ENCODE measurements at regions not wholly inside any gene's neighbourhood (a gene's known extent, or its start where the extent isn't known, plus 50 kb on each side); places are given as distances from the start of the nearest gene placed in this dataset.
"Not testable (repeated sequence)": the region's sequence is repeated elsewhere in the genome, so short reads cannot be mapped to it uniquely, and the experiment has no call there.

- H3K36me3 ChIP-seq (ENCODE audit: control insufficient read depth, insufficient read depth, low read length), result no peaks in the 10 kb centered on the region
- no peak overlapping the region for H3K27ac ChIP-seq (ENCODE audit: low read depth, low read length, severe bottlenecking)
- 92 to 100% methylated on average over 1 of the region's 1 CpG for WGBS, 2 experiments (ENCODE audit: insufficient coverage in 2 of 2)
- H3K4me1 ChIP-seq (ENCODE audit: control insufficient read depth, insufficient read depth, low read length, poor library complexity, severe bottlenecking), result peaks cover 16% of the 10 kb centered on the region
- no peak overlapping the region for H3K4me3 ChIP-seq (ENCODE audit: extremely low read depth, insufficient read depth, low read length, poor library complexity, severe bottlenecking)
- H3K9me3 ChIP-seq (ENCODE audit: control insufficient read depth, low read length), result no peaks in the 10 kb centered on the region
These were observed 210.7 kb downstream of the HINT1 start for GRCh38 chr5:130954336-130954735.

GRCh38 chr5:130939059-130939458, 226.0 kb downstream of the HINT1 start:
- Histone ChIP-seq H3K36me3 (ENCODE audit: control insufficient read depth, insufficient read depth, low read length) (no peaks in the 10 kb centered on the region), H3K27ac (ENCODE audit: low read depth, low read length, severe bottlenecking) (no peak overlapping the region), H3K4me3 (ENCODE audit: extremely low read depth, insufficient read depth, low read length, poor library complexity, severe bottlenecking) (no peak overlapping the region), H3K9me3 (ENCODE audit: control insufficient read depth, low read length) (no peaks in the 10 kb centered on the region), H3K4me1 (ENCODE audit: control insufficient read depth, insufficient read depth, low read length, poor library complexity, severe bottlenecking) (no peaks in the 10 kb centered on the region)
- WGBS, 2 experiments (ENCODE audit: insufficient coverage in 2 of 2), result 100% methylated on average over 1 of the region's 3 CpGs

DNA sequence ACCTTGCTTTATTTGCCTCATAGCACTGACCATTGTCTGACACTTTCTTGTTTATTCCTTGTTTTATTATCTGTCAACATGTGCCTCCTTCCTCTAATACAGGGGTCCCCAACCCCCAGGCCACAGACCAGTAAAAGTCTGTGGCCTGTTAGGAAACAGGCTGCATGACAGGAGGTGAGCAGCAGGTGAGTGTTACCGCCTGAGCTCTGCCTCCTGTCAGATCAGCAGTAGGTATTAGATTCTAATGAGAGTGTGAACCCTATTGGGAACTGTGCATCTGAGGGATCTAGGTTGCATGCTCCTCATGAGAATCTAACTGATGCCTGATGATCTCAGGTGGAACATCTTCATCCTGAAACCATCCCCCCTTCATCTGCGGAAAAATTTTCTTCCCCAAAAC, 228.0 kb downstream of the HINT1 start:
- H3K9me3 ChIP-seq (ENCODE audit: control insufficient read depth, low read length), result no peaks in the 10 kb centered on the region
- H3K27ac ChIP-seq (ENCODE audit: low read depth, low read length, severe bottlenecking), result no peak overlapping the region
- H3K36me3 ChIP-seq (ENCODE audit: control insufficient read depth, insufficient read depth, low read length), result no peaks in the 10 kb centered on the region
- no peak overlapping the region for H3K4me3 ChIP-seq (ENCODE audit: extremely low read depth, insufficient read depth, low read length, poor library complexity, severe bottlenecking)
- 100% methylated on average over 1 of the region's 2 CpGs; no CpG with 5 or more reads in 1 of the 2 experiments for WGBS, 2 experiments (ENCODE audit: insufficient coverage in 2 of 2)
- no peaks in the 10 kb centered on the region for H3K4me1 ChIP-seq (ENCODE audit: control insufficient read depth, insufficient read depth, low read length, poor library complexity, severe bottlenecking)

GRCh38 chr5:130923543-130924124, 241.4 kb downstream of the HINT1 start:
- 85 to 89% methylated on average over 1 to 2 of the region's 3 CpGs for WGBS, 2 experiments (ENCODE audit: insufficient coverage in 2 of 2)
- Histone ChIP-seq H3K36me3 (ENCODE audit: control insufficient read depth, insufficient read depth, low read length) (no peaks in the 10 kb centered on the region), H3K9me3 (ENCODE audit: control insufficient read depth, low read length) (no peaks in the 10 kb centered on the region), H3K27ac (ENCODE audit: low read depth, low read length, severe bottlenecking) (no peak overlapping the region), H3K4me3 (ENCODE audit: extremely low read depth, insufficient read depth, low read length, poor library complexity, severe bottlenecking) (no peak overlapping the region), H3K4me1 (ENCODE audit: control insufficient read depth, insufficient read depth, low read length, poor library complexity, severe bottlenecking) (no peaks in the 10 kb centered on the region)

DNA sequence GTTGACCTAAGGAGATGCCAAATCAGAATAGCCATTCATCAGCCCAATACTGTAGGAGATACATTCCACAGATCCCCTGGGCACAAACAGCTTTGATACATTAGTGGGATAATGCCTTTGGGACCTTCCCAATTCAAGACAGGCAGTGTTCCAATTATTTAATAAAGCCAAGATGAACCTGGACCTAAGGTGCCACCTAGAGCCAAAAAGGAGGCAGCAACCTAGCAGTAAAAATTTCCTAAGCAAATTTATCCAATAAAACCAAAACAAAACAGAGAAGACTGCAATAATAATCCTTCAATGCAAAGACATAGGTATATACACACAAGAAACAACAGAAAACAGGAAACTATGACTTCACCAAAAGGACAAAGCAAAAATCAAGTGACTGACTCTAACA, 253.0 kb downstream of the HINT1 start:
- H3K4me3 ChIP-seq (ENCODE audit: extremely low read depth, insufficient read depth, low read length, poor library complexity, severe bottlenecking), result no peak overlapping the region
- H3K27ac ChIP-seq (ENCODE audit: low read depth, low read length, severe bottlenecking), result no peak overlapping the region
- no peaks in the 10 kb centered on the region for H3K36me3 ChIP-seq (ENCODE audit: control insufficient read depth, insufficient read depth, low read length)
- H3K9me3 ChIP-seq (ENCODE audit: control insufficient read depth, low read length), result no peaks in the 10 kb centered on the region
- no peaks in the 10 kb centered on the region for H3K4me1 ChIP-seq (ENCODE audit: control insufficient read depth, insufficient read depth, low read length, poor library complexity, severe bottlenecking)

GRCh38 chr5:130908186-130908585, 256.9 kb downstream of the HINT1 start:
- H3K36me3 ChIP-seq (ENCODE audit: control insufficient read depth, insufficient read depth, low read length), result no peaks in the 10 kb centered on the region
- H3K9me3 ChIP-seq (ENCODE audit: control insufficient read depth, low read length), result no peaks in the 10 kb centered on the region
- no peak overlapping the region for H3K27ac ChIP-seq (ENCODE audit: low read depth, low read length, severe bottlenecking)
- no peak overlapping the region for H3K4me3 ChIP-seq (ENCODE audit: extremely low read depth, insufficient read depth, low read length, poor library complexity, severe bottlenecking)
- H3K4me1 ChIP-seq (ENCODE audit: control insufficient read depth, insufficient read depth, low read length, poor library complexity, severe bottlenecking), result no peaks in the 10 kb centered on the region
- WGBS, 2 experiments (ENCODE audit: insufficient coverage in 2 of 2), result no CpG with 5 or more reads among the region's 3 CpGs

GRCh38 chr5:130897537-130898195, 267.4 kb downstream of the HINT1 start:
- H3K4me1 ChIP-seq (ENCODE audit: control insufficient read depth, insufficient read depth, low read length, poor library complexity, severe bottlenecking); H3K27ac ChIP-seq (ENCODE audit: low read depth, low read length, severe bottlenecking); H3K9me3 ChIP-seq (ENCODE audit: control insufficient read depth, low read length); H3K36me3 ChIP-seq (ENCODE audit: control insufficient read depth, insufficient read depth, low read length); H3K4me3 ChIP-seq (ENCODE audit: extremely low read depth, insufficient read depth, low read length, poor library complexity, severe bottlenecking): not testable (repeated sequence)
- WGBS, 2 experiments (ENCODE audit: insufficient coverage in 2 of 2), result 80 to 82% methylated on average over 13 to 17 of the region's 24 CpGs

DNA sequence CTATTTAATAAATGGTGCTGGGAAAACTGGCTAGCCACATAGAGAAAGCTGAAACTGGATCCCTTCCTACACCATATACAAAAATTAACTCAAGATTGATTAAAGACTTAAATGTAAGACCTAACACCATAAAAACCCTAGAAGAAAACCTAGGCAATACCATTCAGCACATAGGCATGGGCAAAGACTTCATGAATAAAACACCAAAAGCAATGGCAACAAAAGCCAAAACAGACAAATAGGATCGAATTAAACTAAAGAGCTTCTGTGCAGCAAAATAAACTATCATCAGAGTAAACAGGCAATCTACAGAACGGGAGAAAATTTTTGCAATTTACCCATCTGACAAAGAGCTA, 267.9 kb downstream of the HINT1 start:
- whole genome bisulfite sequencing, 2 experiments (ENCODE audit: insufficient coverage in 2 of 2), result 100% methylated on average over 2 of the region's 2 CpGs
- H3K9me3 ChIP-seq (ENCODE audit: control insufficient read depth, low read length); H3K27ac ChIP-seq (ENCODE audit: low read depth, low read length, severe bottlenecking): not testable (repeated sequence)

DNA sequence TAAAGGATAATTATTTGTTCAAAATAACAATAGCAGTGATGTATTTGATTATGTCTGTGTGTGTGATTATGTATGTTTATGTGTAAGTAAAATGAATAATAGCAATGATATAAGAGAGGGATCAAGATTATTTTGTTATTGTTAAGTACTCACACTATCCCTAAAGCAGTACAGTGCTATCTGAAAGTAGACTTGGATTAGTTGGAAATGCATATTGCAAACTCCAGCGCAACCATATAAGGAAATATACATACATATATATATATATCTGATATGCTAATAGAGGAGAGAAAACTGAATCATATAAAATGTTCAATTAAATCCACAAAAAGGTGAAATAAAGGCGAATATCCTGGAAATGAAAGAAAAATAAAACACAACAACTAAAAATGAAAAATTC, 268.4 kb downstream of the HINT1 start:
- Histone ChIP-seq H3K36me3 (ENCODE audit: control insufficient read depth, insufficient read depth, low read length) (no peaks in the 10 kb centered on the region), H3K27ac (ENCODE audit: low read depth, low read length, severe bottlenecking) (no peak overlapping the region), H3K9me3 (ENCODE audit: control insufficient read depth, low read length) (no peaks in the 10 kb centered on the region), H3K4me3 (ENCODE audit: extremely low read depth, insufficient read depth, low read length, poor library complexity, severe bottlenecking) (no peak overlapping the region), H3K4me1 (ENCODE audit: control insufficient read depth, insufficient read depth, low read length, poor library complexity, severe bottlenecking) (no peaks in the 10 kb centered on the region)
- WGBS, 2 experiments (ENCODE audit: insufficient coverage in 2 of 2), result no CpG with 5 or more reads among the region's 2 CpGs

More for the DNA sequence above, 267.9 kb downstream of the HINT1 start:
- H3K4me3 ChIP-seq (ENCODE audit: extremely low read depth, insufficient read depth, low read length, poor library complexity, severe bottlenecking); H3K4me1 ChIP-seq (ENCODE audit: control insufficient read depth, insufficient read depth, low read length, poor library complexity, severe bottlenecking); H3K36me3 ChIP-seq (ENCODE audit: control insufficient read depth, insufficient read depth, low read length): not testable (repeated sequence)

- Histone ChIP-seq H3K36me3 (ENCODE audit: control insufficient read depth, insufficient read depth, low read length) (no peaks in the 10 kb centered on the region), H3K4me3 (ENCODE audit: extremely low read depth, insufficient read depth, low read length, poor library complexity, severe bottlenecking) (no peak overlapping the region), H3K4me1 (ENCODE audit: control insufficient read depth, insufficient read depth, low read length, poor library complexity, severe bottlenecking) (no peaks in the 10 kb centered on the region), H3K27ac (ENCODE audit: low read depth, low read length, severe bottlenecking) (no peak overlapping the region), H3K9me3 (ENCODE audit: control insufficient read depth, low read length) (no peaks in the 10 kb centered on the region)
- WGBS, 2 experiments (ENCODE audit: insufficient coverage in 2 of 2), result 75 to 83% methylated on average over 1 of the region's 1 CpG
These were observed 272.1 kb downstream of the HINT1 start for GRCh38 chr5:130893006-130893405.

GRCh38 chr5:130890610-130891009, 274.4 kb downstream of the HINT1 start:
- Histone ChIP-seq H3K36me3 (ENCODE audit: control insufficient read depth, insufficient read depth, low read length) (no peaks in the 10 kb centered on the region), H3K27ac (ENCODE audit: low read depth, low read length, severe bottlenecking) (no peak overlapping the region), H3K4me3 (ENCODE audit: extremely low read depth, insufficient read depth, low read length, poor library complexity, severe bottlenecking) (no peak overlapping the region), H3K4me1 (ENCODE audit: control insufficient read depth, insufficient read depth, low read length, poor library complexity, severe bottlenecking) (no peaks in the 10 kb centered on the region), H3K9me3 (ENCODE audit: control insufficient read depth, low read length) (no peaks in the 10 kb centered on the region)
- WGBS, 2 experiments (ENCODE audit: insufficient coverage in 2 of 2), result 86% methylated on average over 2 of the region's 2 CpGs; no CpG with 5 or more reads in 1 of the 2 experiments
